Breast epithelium (tissue), 4 donors: ENCODE measurements at regions not wholly inside any gene's neighbourhood (a gene's known extent, or its start where the extent isn't known, plus 50 kb on each side); places are given as distances from the start of the nearest gene placed in this dataset.

Experiments used
- DNase-seq, 2 donors: peaks; one replicate each; pipeline ENCODE4 v3.0.0-alpha.2; 2019; ENCODE audit warnings: low spot score in 2 of 2
- H3K27ac ChIP-seq, 2 donors: fragments of 200-600 bp; sonication (generic) in 1 of 2; one replicate each; pipeline ENCODE4 v1.5.1; 2016 to 2019; ENCODE audit warnings: mild to moderate bottlenecking in 1 of 2
- H3K27me3 ChIP-seq, 2 donors: fragments of 200-600 bp; sonication (generic) in 1 of 2; one replicate each; pipeline versions ENCODE4 v1.5.1 to v1.6.0; 2017 to 2019; ENCODE audit warnings: control low read depth in 1 of 2, mild to moderate bottlenecking in 1 of 2
- H3K36me3 ChIP-seq: fragments of 200-600 bp; one replicate; pipeline ENCODE4 v1.5.1; 2019
- H3K4me1 ChIP-seq, 2 donors: fragments of 200-600 bp; sonication (generic); one replicate each; pipeline ENCODE4 v1.5.1; 2016 to 2019; ENCODE audit warnings: control low read depth in 1 of 2
- H3K4me3 ChIP-seq, 3 donors: fragments of 200-600 bp; sonication (generic); 1 replicate in 2 of 3; 2 replicates in 1 of 3; pipeline ENCODE4 v1.5.1; 2016 to 2019; ENCODE audit warnings: mild to moderate bottlenecking in 3 of 3, moderate library complexity in 2 of 3
- H3K9me3 ChIP-seq, 2 donors: fragments of 200-600 bp; sonication (generic) in 1 of 2; one replicate each; pipeline ENCODE4 v1.5.1; 2016 to 2019; ENCODE audit warnings: control low read depth in 1 of 2
- POLR2A ChIP-seq: fragments of 450-650 bp; IDR thresholded peaks from one replicate; pipeline ENCODE4 v1.6.1; 2016; ENCODE audit warnings: antibody characterized with exemption, mild to moderate bottlenecking, moderate library complexity
- POLR2AphosphoS5 ChIP-seq, 3 donors: sonication (generic); formaldehyde crosslinking; IDR thresholded peaks; one replicate each; pipeline ENCODE4 v1.6.1; 2017; ENCODE audit warnings: antibody characterized with exemption in 3 of 3
- intact Hi-C: fragments of 100-400 bp; cut with DNase I; formaldehyde crosslinking; loops from one replicate; pipeline ENCODE4 v1.15.1; 2023; ENCODE audit warnings: low total_unique reads
- TF ChIP-seq, protein P1 (sequence below), 3 donors: fragments of 450-650 bp; IDR thresholded peaks; one replicate each; pipeline ENCODE4 v1.5.1; 2016 to 2017; ENCODE audit warnings: antibody characterized with exemption in 3 of 3, mild to moderate bottlenecking in 3 of 3, moderate library complexity in 3 of 3

DNA sequence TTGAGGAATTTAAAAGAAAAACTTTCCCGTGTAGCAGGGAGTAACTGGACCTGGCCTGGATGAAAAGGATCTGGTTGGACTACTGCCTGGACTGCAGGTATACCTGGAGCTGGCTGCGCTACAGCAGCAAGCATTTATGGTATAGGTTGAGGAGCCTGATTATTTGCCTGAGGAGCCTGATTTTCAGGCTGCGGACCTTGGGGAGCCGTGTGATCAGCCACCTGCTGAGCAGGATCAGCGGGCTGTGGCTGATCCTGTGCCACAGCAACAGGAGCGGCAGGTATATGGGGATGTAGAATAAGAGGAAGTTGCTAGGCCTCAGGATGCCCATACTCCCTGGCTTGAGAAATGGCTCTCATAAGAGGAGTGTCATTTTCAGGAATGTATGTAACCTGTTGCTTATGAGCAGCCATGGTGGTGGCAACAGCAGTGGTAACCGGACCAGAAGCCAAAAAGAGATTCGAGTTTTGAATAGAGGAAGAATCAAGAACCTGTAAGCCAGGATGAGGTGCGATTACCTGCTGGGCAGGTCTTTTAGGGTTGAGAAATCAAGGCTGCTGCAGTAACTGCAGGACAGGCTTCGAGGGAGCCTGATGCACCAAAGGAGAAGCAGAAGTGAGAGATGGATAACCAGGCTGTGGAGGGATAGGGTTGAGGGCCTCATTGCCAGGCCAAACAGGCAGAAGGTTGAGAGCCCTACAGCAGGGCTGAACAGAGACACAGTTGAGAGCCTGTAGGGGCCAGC lies 60.9 kb upstream of the ARL4D start:
- H3K4me1 ChIP-seq: peaks cover 0 to 8% of the 10 kb centered on the region in 2 donors
- intact Hi-C loops: loop anchor here (10.0 kb wide), 1 partner anchor 493 kb away; the partner anchor contains the start of gene AOC2
- no peaks in the 10 kb centered on the region for H3K36me3 ChIP-seq
- H3K27me3 ChIP-seq: no peaks in the 10 kb centered on the region
- DNase-seq: no peak
- no peaks in the 10 kb centered on the region for H3K9me3 ChIP-seq
- no peak overlapping the region for H3K27ac ChIP-seq
- TF ChIP-seq POLR2A (no peak), POLR2AphosphoS5 (IDR thresholded peaks at IDR 0.05) (no peak)
- TF ChIP-seq, protein P1, sequence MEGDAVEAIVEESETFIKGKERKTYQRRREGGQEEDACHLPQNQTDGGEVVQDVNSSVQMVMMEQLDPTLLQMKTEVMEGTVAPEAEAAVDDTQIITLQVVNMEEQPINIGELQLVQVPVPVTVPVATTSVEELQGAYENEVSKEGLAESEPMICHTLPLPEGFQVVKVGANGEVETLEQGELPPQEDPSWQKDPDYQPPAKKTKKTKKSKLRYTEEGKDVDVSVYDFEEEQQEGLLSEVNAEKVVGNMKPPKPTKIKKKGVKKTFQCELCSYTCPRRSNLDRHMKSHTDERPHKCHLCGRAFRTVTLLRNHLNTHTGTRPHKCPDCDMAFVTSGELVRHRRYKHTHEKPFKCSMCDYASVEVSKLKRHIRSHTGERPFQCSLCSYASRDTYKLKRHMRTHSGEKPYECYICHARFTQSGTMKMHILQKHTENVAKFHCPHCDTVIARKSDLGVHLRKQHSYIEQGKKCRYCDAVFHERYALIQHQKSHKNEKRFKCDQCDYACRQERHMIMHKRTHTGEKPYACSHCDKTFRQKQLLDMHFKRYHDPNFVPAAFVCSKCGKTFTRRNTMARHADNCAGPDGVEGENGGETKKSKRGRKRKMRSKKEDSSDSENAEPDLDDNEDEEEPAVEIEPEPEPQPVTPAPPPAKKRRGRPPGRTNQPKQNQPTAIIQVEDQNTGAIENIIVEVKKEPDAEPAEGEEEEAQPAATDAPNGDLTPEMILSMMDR (IDR thresholded peaks at IDR 0.05): no peak
- no peak overlapping the region for H3K4me3 ChIP-seq

DNA sequence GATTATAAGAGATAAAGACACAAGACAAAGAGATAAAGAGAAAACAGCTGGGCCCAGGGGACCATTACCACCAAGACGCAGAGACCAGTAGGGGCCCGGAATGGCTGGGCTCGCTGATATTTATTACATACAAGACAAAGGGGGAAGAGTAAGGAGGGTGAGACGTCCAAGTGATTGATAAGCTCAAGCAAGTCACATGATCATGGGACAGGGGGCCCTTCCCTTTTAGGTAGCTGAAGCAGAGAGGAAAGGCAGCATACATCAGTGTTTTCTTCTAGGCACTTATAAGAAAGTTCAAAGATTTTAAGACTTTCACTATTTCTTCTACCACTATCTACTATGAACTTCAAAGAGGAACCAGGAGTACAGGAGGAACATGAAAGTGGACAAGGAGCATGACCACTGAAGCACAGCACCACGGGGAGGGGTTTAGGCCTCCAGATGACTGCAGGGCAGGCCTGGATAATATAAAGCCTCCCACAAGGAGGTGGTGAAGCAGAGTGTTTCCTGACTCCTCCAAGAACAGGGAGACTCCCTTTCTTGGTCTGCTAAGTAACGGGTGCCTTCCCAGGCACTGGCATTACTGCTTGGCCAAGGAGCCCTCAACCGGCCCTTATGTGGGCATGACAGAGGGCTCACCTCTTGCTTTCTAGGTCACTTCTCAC lies 63.9 kb upstream of the ARL4D start:
- no peak for DNase-seq
- Histone ChIP-seq H3K27ac (no peak overlapping the region), H3K9me3 (no peaks in the 10 kb centered on the region), H3K27me3 (no peaks in the 10 kb centered on the region), H3K4me3 (no peak overlapping the region), H3K36me3 (no peaks in the 10 kb centered on the region), H3K4me1 (peaks cover 0 to 8% of the 10 kb centered on the region in 2 donors)
- TF ChIP-seq POLR2A (no peak), POLR2AphosphoS5 (IDR thresholded peaks at IDR 0.05) (no peak)
- TF ChIP-seq, protein P1 (IDR thresholded peaks at IDR 0.05): no peak
- intact Hi-C loops: loop anchor here (10.0 kb wide), 1 partner anchor 490 kb away; the partner anchor contains the start of gene AOC2

DNA sequence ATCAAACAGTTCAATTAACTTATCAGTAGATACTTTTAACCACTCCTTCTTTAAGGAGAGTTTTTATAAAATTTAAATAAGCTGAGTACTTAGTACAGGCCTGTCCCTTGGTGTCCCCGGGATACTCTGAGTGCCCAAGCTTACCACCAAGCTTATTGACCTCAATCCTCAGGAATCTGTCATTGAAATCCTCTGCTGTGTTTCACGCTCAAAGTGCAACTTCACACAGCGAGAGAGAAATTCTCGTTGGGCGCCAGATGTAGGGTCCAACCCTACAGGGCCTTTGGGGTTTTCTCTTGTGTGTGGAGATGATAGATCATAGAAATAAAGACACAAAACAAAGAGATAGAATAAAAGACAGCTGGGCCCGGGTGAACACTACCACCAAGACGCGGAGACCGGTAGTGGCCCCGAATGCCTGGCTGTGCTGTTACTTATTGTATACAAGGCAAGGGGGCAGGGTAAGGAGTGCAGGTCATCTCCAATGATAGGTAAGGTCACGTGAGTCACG lies 65.3 kb upstream of the ARL4D start:
- no peak overlapping the region for H3K27ac ChIP-seq
- no peak for DNase-seq
- TF ChIP-seq, protein P1 (IDR thresholded peaks at IDR 0.05): no peak
- TF ChIP-seq POLR2AphosphoS5 (IDR thresholded peaks at IDR 0.05) (no peak), POLR2A (no peak)

DNA sequence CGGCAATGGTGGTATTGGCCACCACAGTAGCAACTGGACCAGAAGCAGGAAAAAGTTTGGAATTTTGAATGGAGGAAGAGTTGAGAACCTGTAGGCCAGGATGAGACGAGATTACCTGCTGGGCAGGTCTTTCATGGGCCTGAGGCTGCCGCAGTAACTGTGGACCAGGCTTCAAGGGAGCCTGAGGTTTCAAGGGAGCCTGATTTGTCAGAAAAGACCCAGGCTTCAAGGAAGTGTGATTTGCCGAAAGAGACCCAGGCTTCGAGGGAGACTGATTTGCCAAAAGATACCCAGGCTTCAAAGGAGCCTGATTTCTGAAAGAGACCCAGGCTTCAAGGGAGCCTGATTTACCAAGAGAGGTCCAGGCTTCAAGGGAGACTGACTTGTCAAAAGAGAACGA lies 66.6 kb upstream of the ARL4D start:
- intact Hi-C loops: loop anchor here (10.0 kb wide), 1 partner anchor 487 kb away; the partner anchor contains the start of gene AOC2
- Histone ChIP-seq H3K4me3 (no peak overlapping the region), H3K9me3 (no peaks in the 10 kb centered on the region), H3K36me3 (no peaks in the 10 kb centered on the region), H3K27ac (no peak overlapping the region), H3K27me3 (no peaks in the 10 kb centered on the region), H3K4me1 (peaks cover 0 to 8% of the 10 kb centered on the region in 2 donors)
- no peak for DNase-seq
- TF ChIP-seq, protein P1 (IDR thresholded peaks at IDR 0.05): no peak
- TF ChIP-seq POLR2A: no peak
- no peak for TF ChIP-seq POLR2AphosphoS5 (IDR thresholded peaks at IDR 0.05)

More for the DNA sequence above, 65.3 kb upstream of the ARL4D start:
- Histone ChIP-seq H3K36me3 (no peaks in the 10 kb centered on the region), H3K4me1 (peaks cover 0 to 8% of the 10 kb centered on the region in 2 donors), H3K9me3 (no peaks in the 10 kb centered on the region), H3K4me3 (no peak overlapping the region), H3K27me3 (no peaks in the 10 kb centered on the region)
- intact Hi-C loops: loop anchor here (10.0 kb wide), 1 partner anchor 489 kb away; the partner anchor contains the start of gene AOC2
